ENCODE measurements at regions not wholly inside any gene's neighbourhood (a gene's known extent, or its start where the extent isn't known, plus 50 kb on each side); places are given as distances from the start of the nearest gene placed in this dataset.

- no peak overlapping the region for H3K4me3 ChIP-seq
These were observed 445.4 kb downstream of the EIPR1 start for GRCh38 chr2:2932189-2932588.

GRCh38 chr2:2931318-2932075, 446.1 kb downstream of the EIPR1 start:
- H3K36me3 Mint-ChIP-seq = no peaks in the 10 kb centered on the region
- no peak overlapping the region for H2AFZ ChIP-seq (replicated peaks)
- TF ChIP-seq CTCF (IDR thresholded peaks at IDR 0.05) = no peak
- no peak overlapping the region for H3K4me2 ChIP-seq
- no peak overlapping the region for H3K4me3 Mint-ChIP-seq
- no peak overlapping the region for H3K4me3 ChIP-seq
- H3K27me3 Mint-ChIP-seq (ENCODE audit: insufficient read depth, low read depth) = peaks cover 12% of the 10 kb centered on the region
- peaks cover 35% of the 10 kb centered on the region for H3K4me1 Mint-ChIP-seq
- no peaks in the 10 kb centered on the region for H3K9me3 ChIP-seq (ENCODE audit: low read depth)
- no peaks in the 10 kb centered on the region for H3K36me3 ChIP-seq
- peaks cover 20% of the 10 kb centered on the region for H3K4me1 ChIP-seq
- no peaks in the 10 kb centered on the region for H3K27me3 ChIP-seq
- H4K20me1 ChIP-seq (ENCODE audit: low read depth) = no peaks in the 10 kb centered on the region
- H3K27ac ChIP-seq = no peak overlapping the region
- no peak overlapping the region for H3K27ac Mint-ChIP-seq
- H3K79me2 ChIP-seq (ENCODE audit: low read depth) = no peaks in the 10 kb centered on the region
- no peak for DNase-seq (ENCODE audit: low spot score)
- H3K9ac ChIP-seq = no peak overlapping the region
- peaks cover 14% of the 10 kb centered on the region for H3F3A ChIP-seq (ENCODE audit: low read depth)
- H3K9me3 Mint-ChIP-seq = peaks cover 22% of the 10 kb centered on the region

More at GRCh38 chr2:2932189-2932588, 445.4 kb downstream of the EIPR1 start:
- Histone ChIP-seq H4K20me1 (ENCODE audit: low read depth) (no peaks in the 10 kb centered on the region), H3F3A (ENCODE audit: low read depth) (peaks cover 14% of the 10 kb centered on the region), H3K9me3 (ENCODE audit: low read depth) (no peaks in the 10 kb centered on the region), H3K79me2 (ENCODE audit: low read depth) (no peaks in the 10 kb centered on the region), H3K9ac (no peak overlapping the region), H3K4me2 (no peak overlapping the region), H3K27ac (no peak overlapping the region), H3K4me1 (peaks cover 20% of the 10 kb centered on the region), H3K36me3 (no peaks in the 10 kb centered on the region), H3K27me3 (no peaks in the 10 kb centered on the region), H2AFZ (replicated peaks) (no peak overlapping the region)
- peaks cover 29% of the 10 kb centered on the region for H3K9me3 Mint-ChIP-seq
- no peak overlapping the region for H3K27ac Mint-ChIP-seq
- TF ChIP-seq EZH2 (IDR thresholded peaks at IDR 0.05) = no peak
- TF ChIP-seq EZH2phosphoT487 (IDR thresholded peaks at IDR 0.05) = no peak
- TF ChIP-seq CTCF (IDR thresholded peaks at IDR 0.05) = no peak
- H3K4me1 Mint-ChIP-seq = peaks cover 35% of the 10 kb centered on the region
- H3K27me3 Mint-ChIP-seq (ENCODE audit: insufficient read depth, low read depth) = peaks cover 17% of the 10 kb centered on the region
- DNase-seq (ENCODE audit: low spot score) = no peak
- peaks cover 4% of the 10 kb centered on the region for H3K36me3 Mint-ChIP-seq
- H3K4me3 Mint-ChIP-seq = no peak overlapping the region

- Histone ChIP-seq H3F3A (ENCODE audit: low read depth) (peaks cover 14% of the 10 kb centered on the region), H3K9me3 (ENCODE audit: low read depth) (no peaks in the 10 kb centered on the region), H3K27ac (no peak overlapping the region), H3K79me2 (ENCODE audit: low read depth) (no peaks in the 10 kb centered on the region), H3K4me2 (no peak overlapping the region), H3K4me1 (peaks cover 20% of the 10 kb centered on the region), H3K9ac (no peak overlapping the region), H3K36me3 (no peaks in the 10 kb centered on the region), H3K4me3 (no peak overlapping the region), H2AFZ (replicated peaks) (no peak overlapping the region), H3K27me3 (no peaks in the 10 kb centered on the region), H4K20me1 (ENCODE audit: low read depth) (no peaks in the 10 kb centered on the region)
- Mint-ChIP-seq H3K27me3 (ENCODE audit: insufficient read depth, low read depth) (peaks cover 11% of the 10 kb centered on the region), H3K4me1 (peaks cover 35% of the 10 kb centered on the region), H3K4me3 (no peak overlapping the region), H3K27ac (no peak overlapping the region), H3K36me3 (no peaks in the 10 kb centered on the region), H3K9me3 (peaks cover 19% of the 10 kb centered on the region)
- no peak for DNase-seq (ENCODE audit: low spot score)
- TF ChIP-seq CTCF (IDR thresholded peaks at IDR 0.05) (no peak), EZH2 (IDR thresholded peaks at IDR 0.05) (no peak), EZH2phosphoT487 (IDR thresholded peaks at IDR 0.05) (no peak)
These were observed 446.8 kb downstream of the EIPR1 start for GRCh38 chr2:2930841-2931240.
